ENCODE measurements at regions not wholly inside any gene's neighbourhood (a gene's known extent, or its start where the extent isn't known, plus 50 kb on each side); places are given as distances from the start of the nearest gene placed in this dataset.
"Not testable (repeated sequence)": the region's sequence is repeated elsewhere in the genome, so short reads cannot be mapped to it uniquely, and the experiment has no call there.

GRCh38 chr9:89674667-89675057 lies 69.8 kb downstream of the GADD45G start:
- no peak for DNase-seq

GRCh38 chr9:89675058-89675742 lies 70.4 kb downstream of the GADD45G start:
- DNase-seq: no peak

GRCh38 chr9:89676281-89676680 lies 71.5 kb downstream of the GADD45G start:
- no peak for DNase-seq

GRCh38 chr9:89677702-89678395 lies 73.0 kb downstream of the GADD45G start:
- DNase-seq: no peak

GRCh38 chr9:89678396-89679015 lies 73.7 kb downstream of the GADD45G start:
- DNase-seq: no peak

GRCh38 chr9:89679016-89679415 lies 74.2 kb downstream of the GADD45G start:
- DNase-seq: no peak

GRCh38 chr9:89679581-89679980 lies 74.8 kb downstream of the GADD45G start:
- no peak for DNase-seq

GRCh38 chr9:89680547-89681467 lies 76.0 kb downstream of the GADD45G start:
- no peak for DNase-seq

GRCh38 chr9:89681468-89681859 lies 76.7 kb downstream of the GADD45G start:
- not testable (repeated sequence) for DNase-seq

GRCh38 chr9:89683626-89684025 lies 78.8 kb downstream of the GADD45G start:
- DNase-seq: no peak

GRCh38 chr9:89684218-89684617 lies 79.4 kb downstream of the GADD45G start:
- DNase-seq: no peak

GRCh38 chr9:89684912-89685636 lies 80.3 kb downstream of the GADD45G start:
- DNase-seq: no peak

GRCh38 chr9:89685698-89686097 lies 80.9 kb downstream of the GADD45G start:
- DNase-seq: no peak

- DNase-seq: no peak
Measured at GRCh38 chr9:89686126-89686525, 81.3 kb downstream of the GADD45G start.

GRCh38 chr9:89686621-89687020 lies 81.8 kb downstream of the GADD45G start:
- DNase-seq: no peak

- no peak for DNase-seq
Measured at GRCh38 chr9:89687188-89687587, 82.4 kb downstream of the GADD45G start.

GRCh38 chr9:89687848-89688247 lies 83.0 kb downstream of the GADD45G start:
- DNase-seq: no peak

GRCh38 chr9:89689321-89689720 lies 84.5 kb downstream of the GADD45G start:
- DNase-seq: not testable (repeated sequence)

GRCh38 chr9:89690334-89690912 lies 85.6 kb downstream of the GADD45G start:
- DNase-seq: no peak

GRCh38 chr9:89695441-89695891 lies 90.7 kb downstream of the GADD45G start:
- no peak for DNase-seq

- DNase-seq: not testable (repeated sequence)
Measured at GRCh38 chr9:89695979-89696378, 91.2 kb downstream of the GADD45G start.

GRCh38 chr9:89696780-89697179 lies 92.0 kb downstream of the GADD45G start:
- DNase-seq: no peak
